ENCODE measurements at regions not wholly inside any gene's neighbourhood (a gene's known extent, or its start where the extent isn't known, plus 50 kb on each side); places are given as distances from the start of the nearest gene placed in this dataset.
"Not testable (repeated sequence)": the region's sequence is repeated elsewhere in the genome, so short reads cannot be mapped to it uniquely, and the experiment has no call there.

- DNase-seq (ENCODE audit: low read depth), result no peak
These were observed 478.7 kb downstream of the CNTN3 start for GRCh38 chr3:74135808-74136207.

GRCh38 chr3:74134831-74135230, 479.6 kb downstream of the CNTN3 start:
- no peak for DNase-seq (ENCODE audit: low read depth)

- not testable (repeated sequence) for DNase-seq (ENCODE audit: low read depth)
These were observed 482.7 kb downstream of the CNTN3 start for GRCh38 chr3:74131546-74132328.

GRCh38 chr3:74129611-74130010, 484.8 kb downstream of the CNTN3 start:
- no peak for DNase-seq (ENCODE audit: low read depth)

- DNase-seq (ENCODE audit: low read depth), result no peak
These were observed 485.4 kb downstream of the CNTN3 start for GRCh38 chr3:74129056-74129455.

GRCh38 chr3:74127256-74127655, 487.2 kb downstream of the CNTN3 start:
- DNase-seq (ENCODE audit: low read depth), result no peak

- DNase-seq (ENCODE audit: low read depth), result no peak
These were observed 489.7 kb downstream of the CNTN3 start for GRCh38 chr3:74124782-74125181.

GRCh38 chr3:74122281-74122680, 492.2 kb downstream of the CNTN3 start:
- DNase-seq (ENCODE audit: low read depth), result no peak

- DNase-seq (ENCODE audit: low read depth), result no peak
These were observed 492.7 kb downstream of the CNTN3 start for GRCh38 chr3:74121761-74122160.

GRCh38 chr3:74119221-74119620, 494.5 kb upstream of the PDZRN3 start:
- no peak for DNase-seq (ENCODE audit: low read depth)

GRCh38 chr3:74115906-74116305, 491.2 kb upstream of the PDZRN3 start:
- no peak for DNase-seq (ENCODE audit: low read depth)

GRCh38 chr3:74107451-74107850, 482.7 kb upstream of the PDZRN3 start:
- DNase-seq (ENCODE audit: low read depth), result no peak

GRCh38 chr3:74106925-74107324, 482.2 kb upstream of the PDZRN3 start:
- no peak for DNase-seq (ENCODE audit: low read depth)

- no peak for DNase-seq (ENCODE audit: low read depth)
These were observed 466.5 kb upstream of the PDZRN3 start for GRCh38 chr3:74091204-74091603.

GRCh38 chr3:74089814-74090213, 465.1 kb upstream of the PDZRN3 start:
- no peak for DNase-seq (ENCODE audit: low read depth)

- no peak for DNase-seq (ENCODE audit: low read depth)
These were observed 455.3 kb upstream of the PDZRN3 start for GRCh38 chr3:74080056-74080461.

GRCh38 chr3:74075241-74075640, 450.5 kb upstream of the PDZRN3 start:
- no peak for DNase-seq (ENCODE audit: low read depth)

- no peak for DNase-seq (ENCODE audit: low read depth)
These were observed 450.0 kb upstream of the PDZRN3 start for GRCh38 chr3:74074700-74075099.

GRCh38 chr3:74067296-74067695, 442.6 kb upstream of the PDZRN3 start:
- no peak for DNase-seq (ENCODE audit: low read depth)

- DNase-seq (ENCODE audit: low read depth), result no peak
These were observed 441.7 kb upstream of the PDZRN3 start for GRCh38 chr3:74066456-74066855.

- no peak for DNase-seq (ENCODE audit: low read depth)
These were observed 435.3 kb upstream of the PDZRN3 start for GRCh38 chr3:74059923-74060600.

- no peak for DNase-seq (ENCODE audit: low read depth)
These were observed 434.7 kb upstream of the PDZRN3 start for GRCh38 chr3:74059301-74059922.

- no peak for DNase-seq (ENCODE audit: low read depth)
These were observed 432.4 kb upstream of the PDZRN3 start for GRCh38 chr3:74057169-74057568.

Measured in LHCN-M2 (cell line).